GM12892 (cell line): ENCODE measurements at regions not wholly inside any gene's neighbourhood (a gene's known extent, or its start where the extent isn't known, plus 50 kb on each side); places are given as distances from the start of the nearest gene placed in this dataset.
"Not testable (repeated sequence)": the region's sequence is repeated elsewhere in the genome, so short reads cannot be mapped to it uniquely, and the experiment has no call there.

ENCODE experiments used
- DNase-seq: peaks from one replicate; pipeline ENCODE4 v3.0.0; 2011; ENCODE audit not compliant: insufficient read length
- FAIRE-seq: peaks from 2 replicates; lab custom pipeline; 2011; peaks lifted over from hg19 to GRCh38; lab: Jason Lieb, UNC
- POLR2A ChIP-seq: IDR thresholded peaks from 2 replicates; pipeline ENCODE4 v1.6.1; 2011; ENCODE audit warnings: low read depth, low read length, control low read depth
- POLR2AphosphoS5 ChIP-seq: IDR thresholded peaks from 2 replicates; pipeline ENCODE4 v1.6.1; 2011; ENCODE audit warnings: low read depth, low read length, control low read depth
- TAF1 ChIP-seq: IDR thresholded peaks from 2 replicates; pipeline ENCODE4 v1.6.1; 2011; ENCODE audit warnings: low read depth, mild to moderate bottlenecking, control low read depth, low read length, borderline replicate concordance

- no peak for DNase-seq
These were observed 409.6 kb downstream of the NSUN3 start for GRCh38 chr3:94472511-94472910.

GRCh38 chr3:94481226-94481898 lies 418.5 kb downstream of the NSUN3 start:
- TF ChIP-seq POLR2AphosphoS5, result no peak
- no peak for TF ChIP-seq TAF1
- TF ChIP-seq POLR2A, result no peak
- FAIRE-seq (no peak), DNase-seq (no peak)

More at GRCh38 chr3:94472511-94472910, 409.6 kb downstream of the NSUN3 start:
- no peak for FAIRE-seq
- TF ChIP-seq POLR2AphosphoS5 (no peak), TAF1 (no peak), POLR2A (no peak)

- DNase-seq, result no peak
- TF ChIP-seq POLR2AphosphoS5 (no peak), TAF1 (no peak), POLR2A (no peak)
- no peak for FAIRE-seq
These were observed 419.8 kb downstream of the NSUN3 start for GRCh38 chr3:94482686-94483085.

GRCh38 chr3:94483403-94483802 lies 420.5 kb downstream of the NSUN3 start:
- DNase-seq, result no peak
- no peak for FAIRE-seq
- TF ChIP-seq POLR2AphosphoS5, result no peak
- TF ChIP-seq POLR2A, result no peak
- no peak for TF ChIP-seq TAF1

- FAIRE-seq, result no peak
- TF ChIP-seq TAF1 (no peak), POLR2A (no peak), POLR2AphosphoS5 (no peak)
- no peak for DNase-seq
These were observed 432.1 kb downstream of the NSUN3 start for GRCh38 chr3:94494992-94495391.

GRCh38 chr3:94500146-94500545 lies 437.3 kb downstream of the NSUN3 start:
- FAIRE-seq (no peak), DNase-seq (no peak)
- TF ChIP-seq TAF1 (no peak), POLR2A (no peak), POLR2AphosphoS5 (no peak)

GRCh38 chr3:94507354-94507753 lies 444.5 kb downstream of the NSUN3 start:
- DNase-seq, result not testable (repeated sequence)
- peak; percentile 42 for FAIRE-seq

GRCh38 chr3:94512876-94513275 lies 450.0 kb downstream of the NSUN3 start:
- FAIRE-seq (peak; percentile 38), DNase-seq (no peak)
- TF ChIP-seq POLR2A (no peak), POLR2AphosphoS5 (no peak), TAF1 (no peak)

- TF ChIP-seq POLR2A, result no peak
- peak; percentile 5 for FAIRE-seq
- no peak for DNase-seq
These were observed 450.7 kb downstream of the NSUN3 start for GRCh38 chr3:94513600-94513999.

- FAIRE-seq (no peak), DNase-seq (no peak)
- TF ChIP-seq POLR2AphosphoS5 (no peak), POLR2A (no peak), TAF1 (no peak)
These were observed 453.1 kb downstream of the NSUN3 start for GRCh38 chr3:94515983-94516382.

- FAIRE-seq (peak; percentile 40), DNase-seq (no peak)
- no peak for TF ChIP-seq POLR2A
- TF ChIP-seq TAF1, result no peak
- no peak for TF ChIP-seq POLR2AphosphoS5
These were observed 457.5 kb downstream of the NSUN3 start for GRCh38 chr3:94520364-94520763.

- TF ChIP-seq POLR2A (no peak), POLR2AphosphoS5 (no peak), TAF1 (no peak)
- DNase-seq (no peak), FAIRE-seq (no peak)
These were observed 459.6 kb downstream of the NSUN3 start for GRCh38 chr3:94522488-94522887.
